GM23338 (cell line): ENCODE measurements at regions not wholly inside any gene's neighbourhood (a gene's known extent, or its start where the extent isn't known, plus 50 kb on each side); places are given as distances from the start of the nearest gene placed in this dataset.

Experiments
- ATAC-seq: fragments of 200-7000 bp; cut with Tn5 transposase; 3 replicates; pipeline ENCODE4 v1.9.1; 2020
- DNase-seq: peaks from one replicate; pipeline ENCODE4 v3.0.0-alpha.2; 2015; ENCODE audit warnings: low spot score
- H2AFZ ChIP-seq: fragments of 200-600 bp; sonication (generic); 2 replicates; pipeline ENCODE4 v1.8.0; 2016; ENCODE audit warnings: antibody characterized with exemption, mild to moderate bottlenecking, moderate library complexity
- H3F3A ChIP-seq: fragments of 200-600 bp; sonication (generic); replicated peaks from 2 replicates; pipeline ENCODE4 v1.8.0; 2017; ENCODE audit warnings: antibody characterized with exemption, mixed run types, low read depth
- H3K27ac ChIP-seq: fragments of 200-600 bp; sonication (generic); 2 replicates; pipeline ENCODE4 v1.6.1; 2016; ENCODE audit warnings: low read depth
- H3K27me3 ChIP-seq: fragments of 200-600 bp; sonication (generic); 2 replicates; pipeline ENCODE4 v1.8.0; 2016; ENCODE audit warnings: mild to moderate bottlenecking, mixed run types, moderate library complexity; ENCODE audit not compliant: insufficient read depth
- H3K36me3 ChIP-seq: fragments of 200-600 bp; sonication (generic); 2 replicates; pipeline ENCODE4 v1.8.0; 2016; ENCODE audit warnings: mild to moderate bottlenecking; ENCODE audit not compliant: insufficient read depth
- H3K4me1 ChIP-seq: fragments of 200-600 bp; sonication (generic); 2 replicates; pipeline ENCODE4 v1.8.0; 2016; ENCODE audit warnings: mild to moderate bottlenecking, moderate library complexity; ENCODE audit not compliant: insufficient read depth
- H3K4me2 ChIP-seq: fragments of 200-600 bp; sonication (generic); 2 replicates; pipeline ENCODE4 v1.7.1; 2017; ENCODE audit warnings: mixed run types
- H3K4me3 ChIP-seq: fragments of 200-600 bp; sonication (generic); 2 replicates; pipeline ENCODE4 v1.6.1; 2016; ENCODE audit warnings: mixed run types
- H3K79me2 ChIP-seq: fragments of 200-600 bp; sonication (generic); replicated peaks from 2 replicates; pipeline ENCODE4 v1.8.0; 2017; ENCODE audit warnings: mild to moderate bottlenecking; ENCODE audit not compliant: insufficient read depth
- H3K9me2 ChIP-seq: fragments of 200-600 bp; sonication (generic); 2 replicates; pipeline ENCODE4 v1.8.0; 2017; ENCODE audit not compliant: insufficient read depth
- H4K20me1 ChIP-seq: fragments of 200-600 bp; sonication (generic); replicated peaks from 2 replicates; pipeline ENCODE4 v1.8.0; 2017; ENCODE audit warnings: mild to moderate bottlenecking; ENCODE audit not compliant: insufficient read depth
- H3K27ac Mint-ChIP-seq: 2 replicates; pipeline ENCODE4 v1.8.0; 2020; ENCODE audit warnings: inconsistent platforms, mild to moderate bottlenecking, moderate library complexity, mixed read lengths
- H3K27me3 Mint-ChIP-seq: 3 replicates; pipeline ENCODE4 v1.8.0; 2022; ENCODE audit warnings: low read depth, mild to moderate bottlenecking, moderate library complexity, mixed read lengths, inconsistent platforms; ENCODE audit not compliant: insufficient read depth, poor library complexity
- H3K36me3 Mint-ChIP-seq: 3 replicates; pipeline ENCODE4 v1.8.0; 2021; ENCODE audit warnings: low read depth, mild to moderate bottlenecking, inconsistent platforms, moderate library complexity, mixed read lengths
- H3K4me1 Mint-ChIP-seq: 3 replicates; pipeline ENCODE4 v1.8.0; 2020; ENCODE audit warnings: mild to moderate bottlenecking, inconsistent platforms, mixed read lengths
- H3K4me3 Mint-ChIP-seq: 3 replicates; pipeline ENCODE4 v1.8.0; 2021; ENCODE audit warnings: moderate library complexity, mild to moderate bottlenecking, inconsistent platforms, mixed read lengths
- H3K9me3 Mint-ChIP-seq: 3 replicates; pipeline ENCODE4 v1.8.0; 2020; ENCODE audit warnings: moderate library complexity, mild to moderate bottlenecking, inconsistent platforms, mixed read lengths
- CREB1 ChIP-seq: fragments of 250-450 bp; sonication (Bioruptor Pico); IDR thresholded peaks from 2 replicates; pipeline ENCODE4 v1.5.0; 2020; ENCODE audit warnings: low read depth, mild to moderate bottlenecking, moderate library complexity
- EZH2 ChIP-seq: fragments of 200-600 bp; sonication (generic); IDR thresholded peaks from one replicate; pipeline ENCODE4 v1.8.0; 2017; ENCODE audit warnings: antibody characterized with exemption, mild to moderate bottlenecking, low read depth; ENCODE audit not compliant: unreplicated experiment
- POLR2AphosphoS5 ChIP-seq: IDR thresholded peaks from 2 replicates; pipeline ENCODE4 v1.6.1; 2016; ENCODE audit warnings: antibody characterized with exemption, low read depth
- STAT1 ChIP-seq: IDR thresholded peaks from one replicate; pipeline ENCODE4 v1.6.1; 2016; ENCODE audit warnings: antibody characterized with exemption; ENCODE audit not compliant: unreplicated experiment
- TF ChIP-seq, protein P1 (sequence below): fragments of 250-450 bp; sonication (Bioruptor Pico); IDR thresholded peaks from 2 replicates; pipeline ENCODE4 v1.5.0; 2020; ENCODE audit warnings: mild to moderate bottlenecking, moderate library complexity
- TF ChIP-seq, protein P2 (sequence below): IDR thresholded peaks from 2 replicates; pipeline ENCODE4 v1.6.1; 2016; ENCODE audit warnings: antibody characterized with exemption
- TF ChIP-seq, protein P3 (sequence below), 2 experiments: fragments of 200-600 bp in 1 of 2; sonication (generic) in 1 of 2; conservative IDR thresholded peaks; 2 replicates each; pipeline versions ENCODE4 v1.5.1 to v1.6.1; 2016 to 2017; ENCODE audit warnings: antibody characterized with exemption in 2 of 2, low read depth in 2 of 2, mild to moderate bottlenecking in 2 of 2, moderate library complexity in 1 of 2

DNA sequence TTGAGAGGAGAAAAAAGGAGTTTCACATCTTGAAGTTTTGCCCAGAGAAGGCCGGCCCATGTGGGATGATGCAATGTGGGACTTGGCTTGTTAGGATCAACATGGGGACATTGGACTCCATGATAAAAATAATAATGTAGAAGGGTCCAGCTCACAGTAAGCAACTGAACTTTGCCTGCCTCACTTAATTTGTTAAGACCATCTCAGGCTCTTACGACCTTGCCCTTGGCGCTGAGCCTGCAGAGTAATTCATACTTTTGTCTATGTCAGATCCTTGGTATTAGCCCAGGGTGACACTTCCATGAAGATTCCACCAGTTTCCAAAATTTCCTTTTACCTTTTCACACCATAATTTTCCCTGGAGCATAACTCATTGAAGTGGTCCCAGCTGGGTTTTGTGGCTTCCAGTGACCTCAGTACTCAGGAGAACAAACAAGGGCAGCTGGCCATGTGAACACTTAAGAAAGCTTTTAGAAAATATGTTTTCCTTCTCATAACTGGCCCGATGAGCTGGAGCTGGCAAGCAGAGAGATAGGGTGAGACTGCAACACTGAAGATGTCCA lies 315.4 kb upstream of the RASGRP1 start (continued):
- TF ChIP-seq, protein P1, sequence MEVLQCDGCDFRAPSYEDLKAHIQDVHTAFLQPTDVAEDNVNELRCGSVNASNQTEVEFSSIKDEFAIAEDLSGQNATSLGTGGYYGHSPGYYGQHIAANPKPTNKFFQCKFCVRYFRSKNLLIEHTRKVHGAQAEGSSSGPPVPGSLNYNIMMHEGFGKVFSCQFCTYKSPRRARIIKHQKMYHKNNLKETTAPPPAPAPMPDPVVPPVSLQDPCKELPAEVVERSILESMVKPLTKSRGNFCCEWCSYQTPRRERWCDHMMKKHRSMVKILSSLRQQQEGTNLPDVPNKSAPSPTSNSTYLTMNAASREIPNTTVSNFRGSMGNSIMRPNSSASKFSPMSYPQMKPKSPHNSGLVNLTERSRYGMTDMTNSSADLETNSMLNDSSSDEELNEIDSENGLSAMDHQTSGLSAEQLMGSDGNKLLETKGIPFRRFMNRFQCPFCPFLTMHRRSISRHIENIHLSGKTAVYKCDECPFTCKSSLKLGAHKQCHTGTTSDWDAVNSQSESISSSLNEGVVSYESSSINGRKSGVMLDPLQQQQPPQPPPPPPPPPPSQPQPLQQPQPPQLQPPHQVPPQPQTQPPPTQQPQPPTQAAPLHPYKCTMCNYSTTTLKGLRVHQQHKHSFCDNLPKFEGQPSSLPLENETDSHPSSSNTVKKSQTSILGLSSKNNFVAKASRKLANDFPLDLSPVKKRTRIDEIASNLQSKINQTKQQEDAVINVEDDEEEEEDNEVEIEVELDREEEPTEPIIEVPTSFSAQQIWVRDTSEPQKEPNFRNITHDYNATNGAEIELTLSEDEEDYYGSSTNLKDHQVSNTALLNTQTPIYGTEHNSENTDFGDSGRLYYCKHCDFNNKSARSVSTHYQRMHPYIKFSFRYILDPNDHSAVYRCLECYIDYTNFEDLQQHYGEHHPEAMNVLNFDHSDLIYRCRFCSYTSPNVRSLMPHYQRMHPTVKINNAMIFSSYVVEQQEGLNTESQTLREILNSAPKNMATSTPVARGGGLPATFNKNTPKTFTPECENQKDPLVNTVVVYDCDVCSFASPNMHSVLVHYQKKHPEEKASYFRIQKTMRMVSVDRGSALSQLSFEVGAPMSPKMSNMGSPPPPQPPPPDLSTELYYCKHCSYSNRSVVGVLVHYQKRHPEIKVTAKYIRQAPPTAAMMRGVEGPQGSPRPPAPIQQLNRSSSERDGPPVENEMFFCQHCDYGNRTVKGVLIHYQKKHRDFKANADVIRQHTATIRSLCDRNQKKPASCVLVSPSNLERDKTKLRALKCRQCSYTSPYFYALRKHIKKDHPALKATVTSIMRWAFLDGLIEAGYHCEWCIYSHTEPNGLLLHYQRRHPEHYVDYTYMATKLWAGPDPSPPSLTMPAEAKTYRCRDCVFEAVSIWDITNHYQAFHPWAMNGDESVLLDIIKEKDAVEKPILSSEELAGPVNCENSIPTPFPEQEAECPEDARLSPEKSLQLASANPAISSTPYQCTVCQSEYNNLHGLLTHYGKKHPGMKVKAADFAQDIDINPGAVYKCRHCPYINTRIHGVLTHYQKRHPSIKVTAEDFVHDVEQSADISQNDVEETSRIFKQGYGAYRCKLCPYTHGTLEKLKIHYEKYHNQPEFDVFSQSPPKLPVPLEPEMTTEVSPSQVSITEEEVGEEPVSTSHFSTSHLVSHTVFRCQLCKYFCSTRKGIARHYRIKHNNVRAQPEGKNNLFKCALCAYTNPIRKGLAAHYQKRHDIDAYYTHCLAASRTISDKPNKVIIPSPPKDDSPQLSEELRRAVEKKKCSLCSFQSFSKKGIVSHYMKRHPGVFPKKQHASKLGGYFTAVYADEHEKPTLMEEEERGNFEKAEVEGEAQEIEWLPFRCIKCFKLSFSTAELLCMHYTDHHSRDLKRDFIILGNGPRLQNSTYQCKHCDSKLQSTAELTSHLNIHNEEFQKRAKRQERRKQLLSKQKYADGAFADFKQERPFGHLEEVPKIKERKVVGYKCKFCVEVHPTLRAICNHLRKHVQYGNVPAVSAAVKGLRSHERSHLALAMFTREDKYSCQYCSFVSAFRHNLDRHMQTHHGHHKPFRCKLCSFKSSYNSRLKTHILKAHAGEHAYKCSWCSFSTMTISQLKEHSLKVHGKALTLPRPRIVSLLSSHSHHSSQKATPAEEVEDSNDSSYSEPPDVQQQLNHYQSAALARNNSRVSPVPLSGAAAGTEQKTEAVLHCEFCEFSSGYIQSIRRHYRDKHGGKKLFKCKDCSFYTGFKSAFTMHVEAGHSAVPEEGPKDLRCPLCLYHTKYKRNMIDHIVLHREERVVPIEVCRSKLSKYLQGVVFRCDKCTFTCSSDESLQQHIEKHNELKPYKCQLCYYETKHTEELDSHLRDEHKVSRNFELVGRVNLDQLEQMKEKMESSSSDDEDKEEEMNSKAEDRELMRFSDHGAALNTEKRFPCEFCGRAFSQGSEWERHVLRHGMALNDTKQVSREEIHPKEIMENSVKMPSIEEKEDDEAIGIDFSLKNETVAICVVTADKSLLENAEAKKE (CRISPR knock-in tag): no peak
- TF ChIP-seq CREB1 (CRISPR knock-in tag) (no peak), STAT1 (no peak), POLR2AphosphoS5 (no peak), EZH2 (no peak)
- TF ChIP-seq, protein P2, sequence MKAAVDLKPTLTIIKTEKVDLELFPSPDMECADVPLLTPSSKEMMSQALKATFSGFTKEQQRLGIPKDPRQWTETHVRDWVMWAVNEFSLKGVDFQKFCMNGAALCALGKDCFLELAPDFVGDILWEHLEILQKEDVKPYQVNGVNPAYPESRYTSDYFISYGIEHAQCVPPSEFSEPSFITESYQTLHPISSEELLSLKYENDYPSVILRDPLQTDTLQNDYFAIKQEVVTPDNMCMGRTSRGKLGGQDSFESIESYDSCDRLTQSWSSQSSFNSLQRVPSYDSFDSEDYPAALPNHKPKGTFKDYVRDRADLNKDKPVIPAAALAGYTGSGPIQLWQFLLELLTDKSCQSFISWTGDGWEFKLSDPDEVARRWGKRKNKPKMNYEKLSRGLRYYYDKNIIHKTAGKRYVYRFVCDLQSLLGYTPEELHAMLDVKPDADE: no peak

DNA sequence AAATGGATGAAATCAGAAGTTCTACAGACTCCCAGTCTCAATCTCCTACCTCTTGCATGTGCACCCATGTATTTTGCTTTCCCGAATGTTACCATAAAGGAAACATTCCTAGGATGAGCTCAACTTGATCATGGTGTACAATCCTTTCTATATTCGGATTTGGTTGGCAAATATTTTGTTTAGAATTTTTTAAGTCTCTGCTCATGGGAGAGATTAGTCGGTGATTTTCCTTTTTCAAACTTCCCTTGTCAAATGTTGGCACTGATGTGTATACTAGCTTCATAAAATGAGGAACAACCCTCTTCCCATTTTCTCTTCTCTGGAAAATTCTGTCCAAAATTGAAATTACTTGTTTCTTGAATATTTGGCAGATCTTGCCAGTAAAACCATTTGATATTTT lies 317.6 kb upstream of the RASGRP1 start:
- no peak overlapping the region for H3K4me3 Mint-ChIP-seq
- no peak overlapping the region for H2AFZ ChIP-seq
- H3K4me3 ChIP-seq: no peak overlapping the region
- no peaks in the 10 kb centered on the region for H3K4me1 Mint-ChIP-seq
- ATAC-seq: no peak
- no peak for DNase-seq
- H3K4me2 ChIP-seq: no peak overlapping the region
- no peaks in the 10 kb centered on the region for H3K4me1 ChIP-seq
- H3K79me2 ChIP-seq: no peaks in the 10 kb centered on the region
- no peaks in the 10 kb centered on the region for H4K20me1 ChIP-seq
- no peak overlapping the region for H3K27ac ChIP-seq
- H3F3A ChIP-seq: no peaks in the 10 kb centered on the region
- peaks cover 4% of the 10 kb centered on the region; the same call in 1 of the 3 replicates for H3K9me3 Mint-ChIP-seq
- no peaks in the 10 kb centered on the region for H3K36me3 Mint-ChIP-seq
- no peaks in the 10 kb centered on the region for H3K36me3 ChIP-seq
- H3K9me2 ChIP-seq: peaks cover 4% of the 10 kb centered on the region; the same call in 1 of the 2 replicates
- no peaks in the 10 kb centered on the region for H3K27me3 ChIP-seq
- H3K27ac Mint-ChIP-seq: no peak overlapping the region
- TF ChIP-seq, protein P2: no peak
- TF ChIP-seq EZH2 (no peak), CREB1 (CRISPR knock-in tag) (no peak), POLR2AphosphoS5 (no peak)
- TF ChIP-seq, protein P3, sequence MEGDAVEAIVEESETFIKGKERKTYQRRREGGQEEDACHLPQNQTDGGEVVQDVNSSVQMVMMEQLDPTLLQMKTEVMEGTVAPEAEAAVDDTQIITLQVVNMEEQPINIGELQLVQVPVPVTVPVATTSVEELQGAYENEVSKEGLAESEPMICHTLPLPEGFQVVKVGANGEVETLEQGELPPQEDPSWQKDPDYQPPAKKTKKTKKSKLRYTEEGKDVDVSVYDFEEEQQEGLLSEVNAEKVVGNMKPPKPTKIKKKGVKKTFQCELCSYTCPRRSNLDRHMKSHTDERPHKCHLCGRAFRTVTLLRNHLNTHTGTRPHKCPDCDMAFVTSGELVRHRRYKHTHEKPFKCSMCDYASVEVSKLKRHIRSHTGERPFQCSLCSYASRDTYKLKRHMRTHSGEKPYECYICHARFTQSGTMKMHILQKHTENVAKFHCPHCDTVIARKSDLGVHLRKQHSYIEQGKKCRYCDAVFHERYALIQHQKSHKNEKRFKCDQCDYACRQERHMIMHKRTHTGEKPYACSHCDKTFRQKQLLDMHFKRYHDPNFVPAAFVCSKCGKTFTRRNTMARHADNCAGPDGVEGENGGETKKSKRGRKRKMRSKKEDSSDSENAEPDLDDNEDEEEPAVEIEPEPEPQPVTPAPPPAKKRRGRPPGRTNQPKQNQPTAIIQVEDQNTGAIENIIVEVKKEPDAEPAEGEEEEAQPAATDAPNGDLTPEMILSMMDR (conservative IDR thresholded peaks at IDR 0.05; ENCODE audit: low read depth in 2 of 2): no peak
- H3K27me3 Mint-ChIP-seq: no peaks in the 10 kb centered on the region
